GM06990 (cell line): ENCODE measurements at regions not wholly inside any gene's neighbourhood (a gene's known extent, or its start where the extent isn't known, plus 50 kb on each side); places are given as distances from the start of the nearest gene placed in this dataset.

Experiments
- DNase-seq: peaks from one replicate; pipeline ENCODE4 v3.0.0-alpha.2; 2011; ENCODE audit not compliant: insufficient read length; ENCODE audit errors: extremely low read depth
- H3K27me3 ChIP-seq: replicated peaks from 2 replicates; pipeline ENCODE4 v1.6.0; 2011; ENCODE audit warnings: low read length; ENCODE audit not compliant: control insufficient read depth, insufficient read depth
- H3K36me3 ChIP-seq: 2 replicates; pipeline ENCODE4 v1.5.1; 2011; ENCODE audit warnings: low read length; ENCODE audit not compliant: control insufficient read depth, insufficient read depth
- H3K4me3 ChIP-seq: replicated peaks from 2 replicates; pipeline ENCODE4 v1.5.1; 2011; ENCODE audit warnings: low read depth, mild to moderate bottlenecking, control low read depth, low read length
- TF ChIP-seq, protein P1 (sequence below): IDR thresholded peaks from 2 replicates; pipeline ENCODE4 v1.5.1; 2011; ENCODE audit warnings: low read length, control low read depth, mild to moderate bottlenecking, inconsistent platforms; ENCODE audit not compliant: insufficient read depth, poor library complexity, severe bottlenecking

- no peak for DNase-seq
- Histone ChIP-seq H3K36me3 (no peaks in the 10 kb centered on the region), H3K27me3 (peaks cover 1% of the 10 kb centered on the region), H3K4me3 (no peak overlapping the region)
- TF ChIP-seq, protein P1, sequence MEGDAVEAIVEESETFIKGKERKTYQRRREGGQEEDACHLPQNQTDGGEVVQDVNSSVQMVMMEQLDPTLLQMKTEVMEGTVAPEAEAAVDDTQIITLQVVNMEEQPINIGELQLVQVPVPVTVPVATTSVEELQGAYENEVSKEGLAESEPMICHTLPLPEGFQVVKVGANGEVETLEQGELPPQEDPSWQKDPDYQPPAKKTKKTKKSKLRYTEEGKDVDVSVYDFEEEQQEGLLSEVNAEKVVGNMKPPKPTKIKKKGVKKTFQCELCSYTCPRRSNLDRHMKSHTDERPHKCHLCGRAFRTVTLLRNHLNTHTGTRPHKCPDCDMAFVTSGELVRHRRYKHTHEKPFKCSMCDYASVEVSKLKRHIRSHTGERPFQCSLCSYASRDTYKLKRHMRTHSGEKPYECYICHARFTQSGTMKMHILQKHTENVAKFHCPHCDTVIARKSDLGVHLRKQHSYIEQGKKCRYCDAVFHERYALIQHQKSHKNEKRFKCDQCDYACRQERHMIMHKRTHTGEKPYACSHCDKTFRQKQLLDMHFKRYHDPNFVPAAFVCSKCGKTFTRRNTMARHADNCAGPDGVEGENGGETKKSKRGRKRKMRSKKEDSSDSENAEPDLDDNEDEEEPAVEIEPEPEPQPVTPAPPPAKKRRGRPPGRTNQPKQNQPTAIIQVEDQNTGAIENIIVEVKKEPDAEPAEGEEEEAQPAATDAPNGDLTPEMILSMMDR = no peak
Measured at GRCh38 chr1:48048980-48049379, 51.8 kb upstream of the TRABD2B start.

- H3K4me3 ChIP-seq = no peak overlapping the region
- TF ChIP-seq, protein P1 = no peak
- no peaks in the 10 kb centered on the region for H3K36me3 ChIP-seq
- DNase-seq = no peak
- peaks cover 1% of the 10 kb centered on the region for H3K27me3 ChIP-seq
Measured at GRCh38 chr1:48048064-48048463, 50.9 kb upstream of the TRABD2B start.

GRCh38 chr1:48047116-48047515, 49.9 kb upstream of the TRABD2B start:
- Histone ChIP-seq H3K4me3 (no peak overlapping the region), H3K36me3 (no peaks in the 10 kb centered on the region), H3K27me3 (peaks cover 1% of the 10 kb centered on the region)
- no peak for DNase-seq
- TF ChIP-seq, protein P1 = no peak
